Erythroblast (primary cell): ENCODE measurements at regions not wholly inside any gene's neighbourhood (a gene's known extent, or its start where the extent isn't known, plus 50 kb on each side); places are given as distances from the start of the nearest gene placed in this dataset.

Source experiments
- GATA1 ChIP-seq: IDR thresholded peaks from 2 replicates; pipeline ENCODE4 v1.6.1; 2011; ENCODE audit warnings: low read depth, mild to moderate bottlenecking, control low read depth, low read length, moderate library complexity
- POLR2A ChIP-seq: IDR thresholded peaks from 2 replicates; pipeline ENCODE4 v1.6.1; 2011; ENCODE audit warnings: mild to moderate bottlenecking, low read length

DNA sequence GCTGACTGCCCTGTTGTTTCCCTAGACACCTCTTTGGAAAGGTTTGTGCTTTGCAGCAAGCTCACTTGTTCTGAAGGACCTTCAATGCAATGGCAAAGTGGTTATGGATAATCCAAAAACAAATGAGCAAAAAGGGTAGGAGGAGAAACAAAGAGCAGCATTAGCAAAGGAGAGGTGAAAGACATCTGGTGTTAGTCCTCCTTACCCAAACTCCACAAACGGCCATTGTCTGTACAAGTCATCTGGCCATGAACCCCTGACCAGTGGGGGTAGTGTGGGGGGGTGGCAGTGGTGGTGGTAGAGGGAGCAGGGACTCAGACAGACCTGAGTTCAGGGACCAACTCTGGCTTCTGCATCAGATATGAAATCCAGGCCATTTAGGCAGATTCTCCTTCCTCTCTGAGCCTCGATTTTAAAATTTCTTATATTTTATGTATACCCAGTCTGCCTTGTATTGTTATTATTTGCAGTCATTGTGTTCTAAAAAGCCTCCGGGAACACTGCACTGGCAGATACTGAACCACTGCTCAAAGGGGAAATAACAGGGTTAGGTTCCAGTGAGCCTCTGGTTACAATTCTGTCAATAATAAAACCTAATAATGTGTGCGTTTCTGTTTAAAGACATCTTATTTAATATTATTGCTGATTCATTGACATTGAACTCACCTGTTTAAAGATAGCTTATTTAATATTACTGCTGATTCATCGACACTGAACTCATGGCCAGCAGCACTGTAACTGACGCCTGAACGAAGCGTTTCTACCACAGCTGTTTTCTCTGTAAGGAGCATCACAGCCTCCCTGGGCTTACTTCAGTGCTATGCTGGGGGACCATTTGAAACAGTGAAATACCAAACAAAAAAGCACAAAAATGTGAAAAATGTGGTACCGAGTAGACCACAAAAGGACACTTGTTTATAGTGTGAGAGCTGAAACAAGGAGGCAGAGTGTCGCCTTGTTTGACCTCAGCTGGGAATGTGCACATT is 156.0 kb downstream of the SEC61B start:
- TF ChIP-seq POLR2A (no peak), GATA1 (no peak)
